HK-2 (cell line): ENCODE measurements at regions not wholly inside any gene's neighbourhood (a gene's known extent, or its start where the extent isn't known, plus 50 kb on each side); places are given as distances from the start of the nearest gene placed in this dataset.

Experiments
- DNase-seq: peaks from one replicate; pipeline ENCODE4 v3.0.0-alpha.2; 2018; ENCODE audit not compliant: unreplicated experiment

DNA sequence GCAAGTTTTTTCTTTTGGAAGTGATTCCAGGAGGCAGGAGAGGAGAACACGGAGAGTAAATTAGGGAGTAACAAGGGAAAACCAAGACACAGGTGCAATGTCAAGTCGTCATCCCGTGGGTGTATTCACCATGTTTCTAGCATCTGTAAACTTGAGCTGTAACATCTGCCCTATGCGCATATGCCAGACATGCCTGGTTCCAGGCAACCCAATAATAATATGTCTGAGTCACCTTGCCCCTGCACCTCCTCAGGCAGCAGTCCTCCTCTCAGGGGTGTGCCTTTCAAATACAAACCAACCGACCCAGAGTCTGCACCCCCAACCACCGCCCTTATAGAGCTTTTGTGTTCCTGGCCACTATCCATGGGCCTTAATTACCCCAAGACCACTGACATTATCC is 107.0 kb upstream of the PDE1C start:
- DNase-seq = no peak

DNA sequence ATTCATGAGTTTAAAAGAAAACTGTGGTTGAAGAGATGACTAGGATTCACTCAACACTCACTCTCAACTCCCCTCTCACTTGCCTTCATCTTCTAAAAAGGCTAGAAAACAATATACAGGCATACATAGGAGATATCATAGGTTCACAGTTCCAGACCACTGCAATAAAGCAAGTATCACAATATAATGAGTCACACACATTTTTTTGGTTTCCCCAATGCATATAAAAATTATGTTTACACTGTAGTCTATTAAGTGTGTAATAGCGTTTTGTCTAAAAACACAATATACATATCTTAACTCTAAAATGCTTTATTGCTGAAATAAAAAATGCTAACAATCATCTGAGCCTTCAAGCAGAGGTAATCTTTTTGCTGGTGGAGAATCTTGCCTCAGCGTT is 104.9 kb upstream of the PDE1C start:
- no peak for DNase-seq

DNA sequence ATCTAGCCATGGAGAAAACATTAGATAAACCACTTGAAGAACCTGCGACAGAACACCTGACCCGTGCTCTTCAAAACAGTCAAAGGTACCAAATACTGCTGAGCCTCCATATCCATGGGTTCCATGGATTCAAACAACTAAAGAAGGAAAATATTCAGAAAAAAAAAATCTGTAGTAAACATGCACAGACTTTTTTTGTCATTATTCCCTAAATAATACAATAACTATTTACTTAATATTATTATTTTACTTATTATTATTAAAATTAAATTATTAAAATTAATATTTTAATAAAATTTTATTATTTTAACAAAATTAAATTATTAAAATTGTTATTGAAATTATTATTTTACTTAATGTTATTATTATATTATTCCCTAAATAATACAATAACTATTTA is 101.0 kb upstream of the PDE1C start:
- DNase-seq = no peak

DNA sequence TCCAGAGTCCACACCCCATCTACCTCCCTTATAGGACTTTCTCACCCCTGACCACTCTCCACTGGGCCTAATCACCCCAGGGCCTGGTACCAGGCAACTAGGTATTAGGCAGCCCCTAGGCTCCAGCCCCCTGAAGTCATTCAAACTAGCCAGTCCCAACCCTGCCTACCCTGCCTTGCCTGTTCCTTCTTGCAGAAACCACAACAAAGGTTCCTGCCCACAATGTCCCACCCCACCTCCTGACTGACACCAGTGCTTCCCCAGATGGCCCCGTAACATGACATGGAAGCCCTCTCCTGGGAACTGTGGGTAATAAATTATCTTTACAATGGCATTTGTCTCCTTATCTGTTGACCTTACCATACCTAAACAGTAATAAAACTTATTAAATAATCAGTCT is 100.6 kb upstream of the PDE1C start:
- no peak for DNase-seq

DNA sequence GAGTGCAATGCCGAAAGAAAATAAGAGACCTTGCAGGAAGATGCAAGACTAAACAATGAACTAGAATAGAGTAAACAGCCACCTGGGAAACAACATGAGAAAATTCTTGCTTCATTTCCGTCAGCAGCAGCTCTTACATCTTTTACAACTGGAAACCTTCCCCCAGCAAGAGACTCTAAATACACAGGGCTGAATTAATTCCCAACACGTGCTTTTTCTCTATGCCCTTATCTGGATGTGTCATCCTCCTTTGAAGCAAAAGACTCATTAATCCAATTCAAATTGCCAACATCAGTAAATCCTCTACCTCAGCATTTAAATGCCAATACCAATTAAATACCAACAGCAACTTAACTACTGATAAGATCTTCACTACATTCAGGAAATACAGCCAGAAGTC is 99.0 kb upstream of the PDE1C start:
- DNase-seq = no peak

DNA sequence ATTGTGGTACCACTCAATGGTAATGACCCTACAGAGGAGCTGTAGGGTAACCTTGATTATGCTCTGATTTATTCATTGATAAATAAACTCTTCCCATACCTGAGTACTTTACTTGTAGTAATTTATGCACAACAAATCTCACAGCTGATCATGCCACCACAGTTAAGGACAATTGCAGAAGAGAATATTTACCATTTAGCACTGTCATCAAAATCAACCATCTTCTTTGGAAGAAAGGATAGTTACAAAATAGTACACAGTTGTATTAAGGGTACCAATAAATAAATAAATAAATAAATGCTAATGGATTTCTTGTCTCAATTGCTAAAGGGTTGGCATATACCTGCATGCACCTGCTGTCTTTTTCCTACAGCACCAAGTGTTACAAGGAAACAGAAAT is 97.6 kb upstream of the PDE1C start:
- DNase-seq = no peak

DNA sequence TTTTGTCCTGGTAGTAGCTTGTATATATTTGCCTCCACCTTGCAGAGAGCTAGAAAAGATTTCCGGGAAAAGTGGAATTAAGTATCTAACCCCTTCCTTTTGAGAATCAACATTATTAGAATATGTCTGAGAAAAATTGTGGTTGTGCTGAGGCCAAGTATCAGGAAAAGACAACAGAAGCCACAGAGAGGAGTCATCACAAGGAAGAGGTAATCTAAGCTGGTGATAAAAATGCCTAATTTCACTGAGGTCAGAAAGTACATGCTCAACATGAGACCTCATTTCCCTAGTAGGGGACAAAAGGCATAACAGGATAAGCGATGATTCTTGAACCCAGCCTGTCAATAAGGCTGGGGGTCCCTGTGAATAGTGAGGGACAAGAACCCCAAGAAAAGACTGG is 97.0 kb upstream of the PDE1C start:
- DNase-seq = no peak

DNA sequence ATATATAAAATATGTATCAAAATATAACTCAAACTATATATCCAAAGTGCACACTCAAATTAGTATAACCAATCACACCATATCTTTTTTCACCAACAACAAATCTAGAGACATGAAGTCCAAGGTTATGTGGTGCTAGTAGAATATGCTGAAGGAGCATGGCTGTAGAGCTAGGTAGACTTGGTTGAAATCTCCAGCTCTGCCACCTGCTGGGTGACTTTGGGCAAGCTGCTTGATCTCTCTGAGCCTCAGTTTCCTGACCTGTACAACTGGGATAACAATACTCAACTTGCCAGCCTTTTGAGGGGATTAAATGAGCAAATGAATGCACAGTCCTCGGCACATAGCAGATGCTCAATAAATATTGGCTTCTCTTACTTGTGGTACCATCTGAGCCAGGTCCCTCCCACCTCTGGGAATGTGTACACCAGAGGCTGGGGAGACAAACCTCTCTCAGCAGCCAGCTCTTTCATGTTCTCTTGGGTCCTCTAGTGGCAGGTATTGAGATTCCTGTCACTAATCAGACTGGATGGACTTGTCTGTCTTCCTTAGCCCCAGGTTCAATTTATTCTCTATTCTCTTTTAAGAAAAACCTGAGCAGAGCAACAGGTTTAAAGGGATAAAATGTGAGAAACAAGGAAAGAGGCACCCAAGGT is 94.3 kb upstream of the PDE1C start:
- DNase-seq = no peak

DNA sequence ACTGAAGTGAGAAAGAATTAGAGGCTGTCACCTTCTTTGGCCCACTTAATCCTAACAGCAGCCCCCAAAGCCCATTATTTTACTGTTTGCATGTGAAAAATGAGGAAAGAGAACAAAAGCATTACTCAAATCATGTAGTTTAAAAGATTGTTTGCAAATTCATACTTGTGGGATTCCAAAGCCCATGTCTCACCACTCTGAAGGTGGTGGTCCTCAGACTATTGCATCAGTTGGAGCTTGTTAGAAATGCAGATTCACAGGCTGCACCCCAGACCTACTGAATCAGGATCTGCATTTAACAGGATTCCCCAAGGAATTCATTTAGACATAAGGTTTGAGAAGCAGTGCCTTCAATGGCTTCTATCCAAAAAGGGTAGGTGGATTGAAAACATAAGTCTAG is 93.7 kb upstream of the PDE1C start:
- DNase-seq = no peak

DNA sequence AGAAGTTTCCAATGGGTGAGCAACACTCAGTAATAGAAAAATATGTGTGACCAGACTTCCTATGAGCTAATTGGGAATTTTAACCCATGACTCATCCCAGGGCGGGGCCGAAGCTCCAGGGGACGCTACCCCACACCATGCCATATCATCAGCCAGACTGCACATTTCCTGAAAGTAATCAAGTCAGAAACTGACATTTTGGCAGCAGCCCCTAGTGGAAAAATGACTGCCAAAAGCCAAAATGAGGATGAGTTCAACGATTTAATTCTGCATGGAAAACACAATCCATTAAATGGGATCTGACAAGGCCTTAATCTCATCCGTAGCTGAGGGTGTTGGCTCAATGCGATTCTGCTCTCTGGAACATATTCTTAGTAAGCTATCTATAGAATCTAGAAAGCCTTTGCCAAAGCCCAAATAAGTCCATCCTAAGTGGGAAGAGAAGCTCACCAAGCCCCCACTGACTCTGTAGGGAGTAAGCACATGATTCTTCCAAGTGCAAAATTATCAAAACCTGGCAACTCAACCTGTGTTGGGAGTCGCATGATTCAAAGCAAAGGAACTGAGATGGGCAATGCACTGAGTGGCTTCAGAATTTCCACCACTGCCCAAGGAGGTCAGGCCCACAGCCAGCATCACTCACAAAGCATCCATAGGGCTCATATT is 93.1 kb upstream of the PDE1C start:
- peak; percentile 60 for DNase-seq

DNA sequence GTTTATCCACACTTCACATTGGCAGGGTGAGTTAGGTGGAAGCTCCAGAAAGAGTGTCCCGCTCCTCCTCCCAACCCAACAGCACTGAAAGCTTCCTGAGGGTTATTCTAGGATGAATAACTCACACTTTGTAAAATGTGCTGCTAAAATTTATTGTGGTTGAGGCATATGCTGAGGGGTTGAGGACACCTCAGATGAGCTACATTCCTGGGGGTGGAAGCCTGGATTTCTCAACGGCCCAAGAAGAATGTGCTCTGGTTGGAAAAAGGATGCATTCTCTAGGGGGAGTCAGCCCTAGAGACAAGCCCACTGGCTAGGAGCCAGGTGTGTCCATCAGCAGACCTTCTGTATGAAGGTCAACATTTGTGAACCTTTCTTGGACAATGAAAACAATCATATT is 91.5 kb upstream of the PDE1C start:
- no peak for DNase-seq

DNA sequence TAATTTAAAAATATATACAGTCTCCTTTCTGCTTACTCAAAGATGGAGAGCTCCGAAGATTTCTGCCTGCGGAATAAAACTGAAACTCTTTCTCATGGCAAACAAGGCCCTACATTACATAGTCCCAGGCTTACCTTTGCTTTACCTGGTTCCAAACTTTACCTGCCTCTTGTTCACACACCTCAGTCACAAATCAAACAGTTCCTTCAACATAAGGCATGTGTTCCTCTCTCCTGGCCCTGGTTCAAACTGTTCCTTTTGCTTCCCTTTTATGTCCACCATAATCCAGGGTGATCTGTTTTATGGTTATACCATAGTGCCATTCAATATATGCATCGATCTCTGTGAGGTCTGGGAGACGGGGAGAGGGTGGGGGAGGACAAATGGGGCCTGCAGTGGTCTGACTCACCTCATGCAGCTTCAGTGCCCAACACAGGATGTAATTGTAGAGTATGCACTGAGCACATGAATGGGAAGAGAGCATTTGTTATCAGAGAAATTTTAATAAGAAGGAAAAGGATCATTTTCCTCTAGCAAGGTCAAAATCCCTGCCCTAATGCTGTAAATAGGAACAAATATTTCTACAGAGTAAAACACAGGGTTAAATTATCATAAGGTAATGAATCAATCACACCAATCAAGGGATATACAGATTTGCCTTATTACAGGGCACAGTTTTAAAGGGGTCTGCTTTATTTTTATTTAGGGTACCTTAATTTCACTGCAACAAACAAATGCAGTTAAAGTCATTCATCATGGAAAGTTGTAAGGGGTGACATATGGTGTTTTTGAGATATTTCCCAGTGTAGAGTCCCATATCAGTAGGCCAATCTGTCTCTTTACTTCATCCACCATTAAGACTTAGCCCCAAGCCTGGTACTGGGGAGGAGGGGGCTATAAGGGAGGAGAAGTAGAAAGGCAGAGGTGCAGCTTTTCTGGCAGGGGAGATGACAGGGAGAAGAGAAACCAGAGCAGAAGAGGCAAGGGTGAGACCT is 88.8 kb upstream of the PDE1C start:
- no peak for DNase-seq

DNA sequence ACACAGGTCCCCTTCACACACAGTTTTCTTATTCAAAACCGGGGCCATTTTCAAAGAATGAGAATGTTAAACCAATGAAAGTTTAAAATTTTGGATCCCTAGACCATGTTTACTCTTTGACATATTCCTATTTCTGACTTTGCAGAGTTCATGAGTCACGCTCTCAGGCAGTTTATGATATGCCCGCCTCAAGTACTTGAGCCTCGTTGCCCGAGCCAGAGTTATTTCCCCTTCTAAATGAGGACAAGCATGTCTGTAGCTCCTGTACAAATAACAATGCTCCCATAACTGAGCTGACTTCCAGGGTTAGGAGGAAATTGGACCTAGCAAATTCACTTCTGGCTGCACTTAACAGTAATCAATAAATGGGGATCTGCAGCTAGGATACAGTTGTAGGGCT is 87.9 kb upstream of the PDE1C start:
- no peak for DNase-seq

DNA sequence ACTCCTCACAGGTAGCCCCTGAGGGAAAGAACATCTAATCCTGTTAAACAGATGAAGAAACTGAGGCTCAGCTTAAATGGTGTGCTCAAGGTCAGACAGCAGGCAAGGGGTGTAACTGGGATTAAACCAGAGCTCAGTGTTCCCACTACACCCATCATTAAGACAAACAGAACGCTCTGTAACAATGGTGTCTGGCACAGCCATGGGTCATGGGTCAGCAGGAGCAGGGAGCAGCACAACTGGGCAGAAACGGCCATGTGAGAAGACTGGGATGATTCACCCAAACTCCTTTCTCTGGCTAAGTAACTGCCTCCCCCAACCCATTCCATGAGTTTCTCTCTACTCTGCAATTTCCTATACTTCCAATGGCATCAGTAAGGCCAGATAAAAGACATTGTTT is 85.5 kb upstream of the PDE1C start:
- DNase-seq = no peak

DNA sequence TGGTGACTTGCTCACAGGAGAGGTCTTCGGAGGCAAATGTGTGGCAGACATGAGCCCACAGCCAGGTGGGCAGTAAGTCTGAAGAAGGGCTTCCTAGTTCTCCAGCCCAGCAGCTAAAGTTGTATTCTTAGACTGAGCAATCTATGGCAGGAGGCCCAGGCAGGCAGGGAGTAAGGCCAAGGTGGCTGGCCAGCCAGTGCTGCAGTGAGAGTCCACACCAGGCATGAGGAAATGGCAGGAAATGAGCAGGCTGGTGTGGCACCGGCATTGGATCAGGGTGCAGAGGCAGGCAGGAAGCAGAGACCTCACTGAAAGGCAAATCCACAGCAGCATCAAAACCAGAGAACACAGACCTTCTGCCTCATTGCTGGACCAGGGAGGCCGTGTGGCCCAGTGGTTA is 84.6 kb upstream of the PDE1C start:
- DNase-seq = no peak

DNA sequence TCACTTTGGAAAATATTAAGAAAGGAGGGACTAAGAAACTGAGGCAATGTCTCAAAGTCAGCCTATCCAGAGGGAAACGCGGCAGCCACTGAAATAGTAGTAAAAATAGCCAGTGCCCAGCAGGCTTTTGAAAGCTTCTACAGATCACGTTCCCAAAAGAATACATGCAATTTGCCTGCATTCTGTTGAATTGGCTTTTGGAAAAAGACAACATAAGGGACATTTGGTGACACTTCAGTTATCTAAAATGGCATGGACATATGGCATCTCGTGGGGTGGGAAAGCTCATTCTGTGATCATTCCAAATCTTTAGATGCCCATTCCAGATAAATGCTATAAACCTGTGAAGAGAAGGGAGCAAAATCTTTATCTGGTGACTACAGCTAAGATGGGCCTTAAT is 82.8 kb upstream of the PDE1C start:
- no peak for DNase-seq

DNA sequence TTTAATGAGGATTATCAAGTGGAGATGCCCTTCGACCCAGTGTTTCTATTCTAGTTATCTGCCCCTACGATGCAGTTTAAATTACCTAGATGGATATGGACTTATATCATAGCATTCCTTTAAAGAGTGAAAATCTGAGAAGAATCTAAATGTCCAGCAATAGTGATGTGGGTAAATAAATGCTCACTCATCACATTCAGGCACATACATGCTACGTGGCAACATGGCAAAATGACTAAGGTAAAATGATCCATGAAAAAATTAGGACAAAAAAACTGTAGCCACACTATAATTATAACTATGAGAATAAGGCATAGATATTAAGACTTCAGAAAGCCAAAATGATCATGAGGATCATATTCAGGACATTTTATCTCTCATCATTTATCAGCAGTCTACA is 82.4 kb upstream of the PDE1C start:
- no peak for DNase-seq

DNA sequence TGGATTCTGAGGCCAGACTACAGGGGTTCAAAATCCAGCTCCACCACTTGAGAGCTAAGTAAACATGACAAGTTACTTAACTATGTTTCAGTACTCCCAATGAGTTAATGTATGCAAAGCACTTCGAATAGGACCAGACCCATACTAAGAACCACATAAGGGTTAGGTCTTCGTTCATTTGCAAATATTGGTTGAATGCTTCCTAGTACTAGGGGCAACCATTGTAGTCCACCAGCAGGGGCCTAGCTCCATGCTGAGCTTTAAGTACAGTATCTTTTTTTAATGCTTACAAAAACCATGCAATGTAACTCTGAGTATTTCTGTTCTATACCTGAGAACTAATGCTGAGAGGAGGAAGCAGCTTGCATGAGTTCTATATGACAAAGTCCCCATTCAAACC is 80.4 kb upstream of the PDE1C start:
- DNase-seq = no peak

DNA sequence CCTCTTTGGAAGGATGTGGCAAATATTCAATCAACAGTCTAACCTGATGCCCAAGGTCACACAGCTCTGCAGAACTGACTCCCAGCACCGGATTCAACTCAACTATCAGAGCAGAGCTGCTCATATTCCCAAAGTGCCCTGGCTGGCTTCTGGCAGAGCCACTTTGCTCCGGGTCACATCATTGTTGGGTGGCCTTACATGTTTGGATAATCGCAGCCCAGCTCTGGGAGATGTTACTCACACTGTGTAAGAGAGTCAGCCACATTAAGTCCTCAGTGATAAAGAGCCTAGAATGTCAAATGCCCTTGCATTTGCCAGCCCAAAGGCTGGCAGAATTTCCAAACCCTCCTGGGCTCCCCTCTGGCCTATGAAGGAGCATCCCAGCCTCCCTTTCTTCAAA is 79.8 kb upstream of the PDE1C start:
- no peak for DNase-seq

DNA sequence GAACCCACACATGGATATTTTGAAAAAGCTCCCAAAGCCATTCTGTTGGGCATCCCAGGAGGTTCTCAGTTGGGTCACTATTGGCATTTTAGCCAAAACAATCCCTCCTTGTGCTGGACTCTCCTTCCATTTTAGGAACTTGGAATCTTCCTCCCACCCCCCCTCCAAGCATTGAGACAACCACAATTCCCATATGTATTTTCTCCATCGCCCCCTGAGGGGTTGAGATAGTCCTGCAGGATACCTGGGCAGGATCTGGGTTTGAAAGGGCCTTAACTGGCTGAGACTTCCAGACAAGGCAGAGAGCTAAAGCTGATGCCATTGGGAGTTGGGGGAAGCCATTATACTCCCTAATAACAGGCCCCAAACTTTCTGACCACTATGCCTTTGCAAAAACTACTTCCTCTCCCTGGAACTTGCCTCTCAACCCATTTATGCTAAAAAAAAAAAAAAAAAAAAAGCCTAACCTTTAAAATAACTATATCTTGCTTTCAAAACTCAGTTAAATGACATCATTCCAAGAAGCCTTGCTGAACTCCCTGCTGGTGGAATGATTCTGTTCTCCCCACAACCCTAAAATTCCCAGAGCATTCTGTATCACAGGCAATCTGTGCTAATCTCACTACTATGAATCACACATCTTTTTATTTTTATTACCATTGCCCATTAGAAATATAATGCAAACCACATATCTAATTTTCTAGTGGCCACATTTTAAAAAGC is 77.5 kb upstream of the PDE1C start:
- DNase-seq = no peak

DNA sequence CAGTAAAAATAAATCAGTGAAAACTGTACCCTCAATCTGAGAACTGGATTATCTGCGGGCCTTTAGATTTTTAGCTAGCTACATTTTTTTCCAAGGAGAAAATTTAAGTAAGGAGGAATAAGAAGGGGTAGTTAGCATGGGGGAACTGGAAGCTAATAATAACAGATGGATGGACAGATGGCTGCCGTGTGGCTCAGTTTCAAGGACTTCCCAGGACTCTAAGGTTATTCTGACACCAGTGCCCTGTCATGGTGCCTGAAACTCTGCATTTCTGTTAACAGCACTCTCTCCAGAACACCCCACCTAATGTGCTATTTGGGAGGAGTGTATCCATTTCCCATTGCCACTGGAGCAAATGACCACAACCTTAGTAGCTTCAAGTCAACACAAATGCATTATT is 75.7 kb upstream of the PDE1C start:
- DNase-seq = no peak

DNA sequence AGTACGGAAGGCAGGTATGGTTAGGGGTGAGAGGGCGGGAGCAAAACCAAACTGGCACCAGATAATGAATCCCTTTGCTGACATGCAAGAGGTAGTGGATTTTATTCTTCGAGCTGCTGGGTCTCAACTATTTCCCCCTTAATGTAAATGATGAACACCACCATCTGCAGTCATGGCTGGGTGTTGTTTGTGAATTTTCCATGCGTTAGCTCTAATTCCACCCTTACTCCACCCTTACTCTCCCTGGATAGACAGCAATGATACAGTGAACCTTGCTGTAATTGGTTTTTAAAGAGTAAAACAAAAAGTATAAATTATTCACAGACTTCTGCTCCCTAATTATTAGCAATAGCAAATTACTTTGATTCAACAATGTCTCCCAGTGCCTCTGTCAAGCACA is 74.5 kb upstream of the PDE1C start:
- DNase-seq = no peak
